Small intestine (tissue), 7 donors: ENCODE measurements at regions not wholly inside any gene's neighbourhood (a gene's known extent, or its start where the extent isn't known, plus 50 kb on each side); places are given as distances from the start of the nearest gene placed in this dataset.

Source experiments
- DNase-seq, 2 donors: peaks; one replicate each; pipeline versions ENCODE4 v3.0.0 to v3.0.0-alpha.2; 2013
- FAIRE-seq: peaks from 2 replicates; lab custom pipeline; 2012; peaks lifted over from hg19 to GRCh38; lab: Jason Lieb, UNC
- H3K27ac ChIP-seq, 3 donors: one replicate each; pipeline ENCODE4 v1.5.1; 2013; ENCODE audit warnings: low read length in 2 of 3, mild to moderate bottlenecking in 2 of 3, control low read depth in 1 of 3, inconsistent platforms in 1 of 3, low read depth in 1 of 3, moderate library complexity in 1 of 3
- H3K27me3 ChIP-seq, 3 donors: one replicate each; pipeline ENCODE4 v1.6.1; 2013; ENCODE audit warnings: low read length in 3 of 3, inconsistent platforms in 1 of 3; ENCODE audit not compliant: control insufficient read depth in 3 of 3, insufficient read depth in 3 of 3
- H3K36me3 ChIP-seq, 3 donors: one replicate each; pipeline ENCODE4 v1.6.1; 2013; ENCODE audit warnings: low read length in 3 of 3, inconsistent platforms in 1 of 3, low read depth in 1 of 3, mild to moderate bottlenecking in 1 of 3, moderate library complexity in 1 of 3; ENCODE audit not compliant: control insufficient read depth in 3 of 3, insufficient read depth in 2 of 3
- H3K4me1 ChIP-seq, 3 donors: one replicate each; pipeline ENCODE4 v1.6.1; 2013; ENCODE audit warnings: low read length in 2 of 3, inconsistent platforms in 1 of 3, low read depth in 1 of 3, mild to moderate bottlenecking in 1 of 3, moderate library complexity in 1 of 3; ENCODE audit not compliant: control insufficient read depth in 3 of 3, insufficient read depth in 2 of 3
- H3K4me3 ChIP-seq, 3 donors: one replicate each; pipeline ENCODE4 v1.5.1; 2013; ENCODE audit warnings: low read length in 3 of 3, control low read depth in 1 of 3, inconsistent platforms in 1 of 3, low read depth in 1 of 3, mild to moderate bottlenecking in 1 of 3, moderate library complexity in 1 of 3
- H3K9me3 ChIP-seq, 2 donors: one replicate each; pipeline ENCODE4 v1.6.1; 2013; ENCODE audit warnings: low read depth in 1 of 2, low read length in 1 of 2; ENCODE audit not compliant: control insufficient read depth in 2 of 2, insufficient read depth in 1 of 2
- WGBS, 3 donors: extraction: QIAGEN DNeasy Blood & Tissue Kit; methylation state at CpG; one replicate each; pipeline ENCODE4 v1.1.7; 2013; 5-methylcytosine and 5-hydroxymethylcytosine counted together
- donor health status: healthy with polysubstance abuse.
- donor health status: control.
- donor health status: control.
- donor health status: Bipolar disorder and iron deficiency.
- donor health status: healthy.

GRCh38 chr2:207352978-207353671 lies 176.6 kb upstream of the CREB1 start:
- H3K4me3 ChIP-seq, result no peak overlapping the region

GRCh38 chr2:207353836-207354235 lies 175.9 kb upstream of the CREB1 start:
- H3K4me3 ChIP-seq, result no peak overlapping the region
- no peaks in the 10 kb centered on the region for H3K36me3 ChIP-seq
- H3K27me3 ChIP-seq, result no peaks in the 10 kb centered on the region
- FAIRE-seq, result no peak
- no peaks in the 10 kb centered on the region for H3K4me1 ChIP-seq
- H3K9me3 ChIP-seq, result no peaks in the 10 kb centered on the region
- H3K27ac ChIP-seq, result no peak overlapping the region
- DNase-seq, result no peak
- 69 to 86% (median 79%) methylated on average over 1 of the region's 1 CpG for WGBS, 3 donors

More at GRCh38 chr2:207352978-207353671, 176.6 kb upstream of the CREB1 start:
- no peaks in the 10 kb centered on the region for H3K9me3 ChIP-seq
- H3K4me1 ChIP-seq, result no peaks in the 10 kb centered on the region
- WGBS, 3 donors, result 81 to 91% (median 84%) methylated on average over 9 of the region's 9 CpGs
- DNase-seq, result no peak
- H3K27ac ChIP-seq, result no peak overlapping the region
- no peaks in the 10 kb centered on the region for H3K27me3 ChIP-seq
- no peak for FAIRE-seq
- H3K36me3 ChIP-seq, result no peaks in the 10 kb centered on the region

DNA sequence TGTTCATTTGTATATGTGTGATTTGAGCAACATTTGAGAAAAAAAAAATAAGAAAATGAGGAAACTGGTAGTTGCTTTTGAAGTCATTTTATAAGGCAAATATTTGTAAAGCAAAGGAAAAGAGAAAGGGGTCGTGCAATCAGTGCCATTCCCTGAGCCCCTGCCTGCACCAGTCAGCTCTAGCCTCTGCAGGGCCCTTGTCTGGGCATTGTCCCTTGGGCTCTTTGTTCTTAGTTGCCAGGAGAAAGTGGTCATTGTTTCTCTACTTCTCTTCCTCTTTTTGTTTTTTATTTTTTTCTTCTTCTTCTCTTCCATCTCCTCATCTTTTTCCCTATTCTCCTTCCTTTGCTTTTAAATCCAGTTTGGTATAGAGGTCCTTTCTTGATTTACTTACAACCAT lies 175.3 kb upstream of the CREB1 start:
- no peaks in the 10 kb centered on the region for H3K27me3 ChIP-seq
- H3K36me3 ChIP-seq, result no peaks in the 10 kb centered on the region
- no peak overlapping the region for H3K27ac ChIP-seq
- no peak for DNase-seq
- H3K4me1 ChIP-seq, result no peaks in the 10 kb centered on the region
- no peak for FAIRE-seq
- WGBS, 3 donors, result 29 to 53% (median 50%) methylated on average over 1 of the region's 1 CpG
- H3K9me3 ChIP-seq, result no peaks in the 10 kb centered on the region
- no peak overlapping the region for H3K4me3 ChIP-seq

- no peak overlapping the region for H3K27ac ChIP-seq
- H3K27me3 ChIP-seq, result no peaks in the 10 kb centered on the region
- DNase-seq, result no peak
- no peak overlapping the region for H3K4me3 ChIP-seq
- no peaks in the 10 kb centered on the region for H3K4me1 ChIP-seq
- no peaks in the 10 kb centered on the region for H3K36me3 ChIP-seq
- H3K9me3 ChIP-seq, result no peaks in the 10 kb centered on the region
- FAIRE-seq, result no peak
- WGBS, 3 donors, result 14 to 42% (median 25%) methylated on average over 1 of the region's 1 CpG
Measured at GRCh38 chr2:207356567-207356966, 173.2 kb upstream of the CREB1 start.

DNA sequence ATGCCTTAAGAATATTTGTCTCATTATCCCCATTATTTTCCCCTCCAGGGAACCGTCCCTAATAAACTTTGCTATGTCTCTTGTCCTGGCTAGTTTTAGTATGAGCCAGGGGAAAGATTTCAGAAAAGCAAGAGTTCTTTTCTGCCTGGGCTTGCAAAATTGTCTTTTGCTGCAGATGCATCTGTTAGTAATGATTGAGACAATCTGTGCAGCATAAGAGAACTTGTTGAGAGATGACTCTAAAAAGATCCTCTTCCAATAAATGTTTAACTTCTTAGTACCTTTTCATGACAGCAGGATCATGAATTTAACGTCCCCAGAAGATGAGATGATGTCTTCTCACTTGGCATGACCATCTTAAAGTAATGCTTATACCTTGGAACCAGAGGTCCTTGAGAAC lies 172.5 kb upstream of the CREB1 start:
- 50 to 77% (median 59%) methylated on average over 2 of the region's 2 CpGs for WGBS, 3 donors
- H3K27me3 ChIP-seq, result no peaks in the 10 kb centered on the region
- no peak for FAIRE-seq

GRCh38 chr2:207362716-207363115 lies 167.0 kb upstream of the CREB1 start:
- Histone ChIP-seq H3K9me3 (no peaks in the 10 kb centered on the region), H3K4me3 (no peak overlapping the region), H3K27me3 (no peaks in the 10 kb centered on the region), H3K4me1 (no peaks in the 10 kb centered on the region), H3K36me3 (no peaks in the 10 kb centered on the region), H3K27ac (no peak overlapping the region)
- WGBS, 3 donors, result 78 to 85% (median 82%) methylated on average over 2 of the region's 2 CpGs
- DNase-seq, result no peak
- no peak for FAIRE-seq

More for the DNA sequence above, 172.5 kb upstream of the CREB1 start:
- H3K4me1 ChIP-seq, result no peaks in the 10 kb centered on the region
- no peak for DNase-seq
- no peak overlapping the region for H3K4me3 ChIP-seq
- H3K27ac ChIP-seq, result no peak overlapping the region
- no peaks in the 10 kb centered on the region for H3K9me3 ChIP-seq
- H3K36me3 ChIP-seq, result no peaks in the 10 kb centered on the region

DNA sequence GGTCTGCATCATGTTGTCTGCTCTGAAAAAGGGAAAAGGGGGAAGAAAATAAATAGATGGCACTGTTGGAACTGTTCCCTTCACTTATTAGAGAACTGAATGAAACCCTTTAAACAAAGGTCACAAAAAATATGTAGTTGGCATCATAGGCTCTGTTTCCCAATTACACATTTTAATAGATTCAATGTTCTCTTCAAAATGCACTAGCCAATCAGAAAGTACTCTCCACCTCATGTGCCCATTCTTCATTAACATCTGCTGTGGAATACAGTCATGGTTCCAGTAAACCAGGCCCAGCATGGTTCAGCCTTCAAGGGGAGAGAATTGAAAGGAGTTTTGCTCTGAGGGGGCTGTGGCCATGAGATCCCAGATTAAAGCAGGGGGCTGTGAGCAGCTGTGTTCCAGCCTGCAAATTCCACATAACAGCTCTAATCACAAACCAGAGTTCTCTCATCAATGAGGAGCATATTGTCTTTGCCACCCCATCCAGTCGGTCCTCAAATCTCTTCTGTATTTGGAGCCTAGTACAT lies 165.9 kb upstream of the CREB1 start:
- FAIRE-seq, result no peak
- H3K4me1 ChIP-seq, result no peaks in the 10 kb centered on the region
- no peaks in the 10 kb centered on the region for H3K9me3 ChIP-seq
- H3K27ac ChIP-seq, result no peak overlapping the region
- no peaks in the 10 kb centered on the region for H3K36me3 ChIP-seq
- WGBS, 3 donors, result 86 to 90% (median 89%) methylated on average over 1 of the region's 1 CpG
- DNase-seq, result no peak
- H3K27me3 ChIP-seq, result no peaks in the 10 kb centered on the region
- no peak overlapping the region for H3K4me3 ChIP-seq

- Histone ChIP-seq H3K4me1 (no peaks in the 10 kb centered on the region), H3K27ac (no peak overlapping the region), H3K27me3 (no peaks in the 10 kb centered on the region), H3K36me3 (no peaks in the 10 kb centered on the region), H3K4me3 (no peak overlapping the region), H3K9me3 (no peaks in the 10 kb centered on the region)
- WGBS, 3 donors, result 33 to 49% (median 35%) methylated on average over 1 of the region's 1 CpG
- DNase-seq (no peak), FAIRE-seq (no peak)
Measured at GRCh38 chr2:207370646-207371045, 159.1 kb upstream of the CREB1 start.

GRCh38 chr2:207371877-207372276 lies 157.9 kb upstream of the CREB1 start:
- Histone ChIP-seq H3K4me1 (no peaks in the 10 kb centered on the region), H3K36me3 (no peaks in the 10 kb centered on the region), H3K27me3 (no peaks in the 10 kb centered on the region), H3K4me3 (no peak overlapping the region), H3K9me3 (no peaks in the 10 kb centered on the region), H3K27ac (no peak overlapping the region)
- DNase-seq (no peak), FAIRE-seq (no peak)
